ENCODE measurements at regions not wholly inside any gene's neighbourhood (a gene's known extent, or its start where the extent isn't known, plus 50 kb on each side); places are given as distances from the start of the nearest gene placed in this dataset.

DNA sequence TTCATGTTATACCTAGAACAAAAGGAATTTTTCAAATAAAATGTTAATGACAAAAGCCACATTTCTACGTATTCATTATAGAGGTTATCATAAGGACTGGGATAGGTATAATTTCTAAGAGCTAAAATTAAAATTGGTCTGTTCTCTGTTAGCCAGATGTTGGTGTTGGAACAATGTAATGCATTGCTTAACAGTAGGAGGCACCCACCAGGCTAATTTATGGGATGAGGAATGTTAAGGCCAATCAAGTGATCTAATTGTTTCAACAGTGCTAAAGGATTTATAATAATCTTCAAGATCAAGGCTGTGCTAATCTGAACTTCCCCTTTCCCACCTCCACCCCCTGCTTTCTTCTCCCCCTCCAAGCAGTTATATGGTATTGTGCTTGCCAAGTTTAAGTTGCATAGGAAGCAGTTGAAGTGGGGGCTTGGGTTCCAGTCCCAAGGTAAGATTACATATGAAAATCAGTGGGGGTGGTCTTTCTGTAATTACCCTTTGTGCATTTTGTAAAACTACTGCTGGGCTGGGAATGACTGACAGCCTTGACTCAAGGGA is 89.2 kb upstream of the BACH2 start:
- H3K4me3 ChIP-seq (ENCODE audit: low read depth, low read length): no peak overlapping the region
- TF ChIP-seq, protein P1, sequence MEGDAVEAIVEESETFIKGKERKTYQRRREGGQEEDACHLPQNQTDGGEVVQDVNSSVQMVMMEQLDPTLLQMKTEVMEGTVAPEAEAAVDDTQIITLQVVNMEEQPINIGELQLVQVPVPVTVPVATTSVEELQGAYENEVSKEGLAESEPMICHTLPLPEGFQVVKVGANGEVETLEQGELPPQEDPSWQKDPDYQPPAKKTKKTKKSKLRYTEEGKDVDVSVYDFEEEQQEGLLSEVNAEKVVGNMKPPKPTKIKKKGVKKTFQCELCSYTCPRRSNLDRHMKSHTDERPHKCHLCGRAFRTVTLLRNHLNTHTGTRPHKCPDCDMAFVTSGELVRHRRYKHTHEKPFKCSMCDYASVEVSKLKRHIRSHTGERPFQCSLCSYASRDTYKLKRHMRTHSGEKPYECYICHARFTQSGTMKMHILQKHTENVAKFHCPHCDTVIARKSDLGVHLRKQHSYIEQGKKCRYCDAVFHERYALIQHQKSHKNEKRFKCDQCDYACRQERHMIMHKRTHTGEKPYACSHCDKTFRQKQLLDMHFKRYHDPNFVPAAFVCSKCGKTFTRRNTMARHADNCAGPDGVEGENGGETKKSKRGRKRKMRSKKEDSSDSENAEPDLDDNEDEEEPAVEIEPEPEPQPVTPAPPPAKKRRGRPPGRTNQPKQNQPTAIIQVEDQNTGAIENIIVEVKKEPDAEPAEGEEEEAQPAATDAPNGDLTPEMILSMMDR (IDR thresholded peaks at IDR 0.05; ENCODE audit: borderline replicate concordance, insufficient read depth, low read depth, low read length): no peak

DNA sequence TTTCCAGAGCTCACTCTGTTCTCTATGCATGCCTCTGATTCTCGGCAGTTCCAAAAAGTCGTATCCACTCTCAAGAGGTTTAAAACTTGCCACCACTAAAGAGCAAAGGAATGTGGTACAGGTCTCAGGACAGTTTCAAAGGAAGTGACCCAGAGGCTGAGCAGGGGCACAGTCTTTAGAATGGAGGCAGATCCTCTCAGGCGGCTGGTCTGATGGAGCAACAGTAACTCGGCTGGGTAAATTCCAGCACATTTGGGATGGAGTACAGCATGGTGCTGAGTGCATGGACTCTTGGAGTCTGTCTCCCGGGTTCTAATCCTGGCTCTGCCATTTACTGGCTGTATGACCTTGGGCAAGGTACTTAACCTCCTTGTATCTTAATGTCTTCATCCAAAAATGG is 88.1 kb upstream of the BACH2 start:
- TF ChIP-seq, protein P1 (IDR thresholded peaks at IDR 0.05; ENCODE audit: borderline replicate concordance, insufficient read depth, low read depth, low read length): no peak
- H3K4me3 ChIP-seq (ENCODE audit: low read depth, low read length): no peak overlapping the region

DNA sequence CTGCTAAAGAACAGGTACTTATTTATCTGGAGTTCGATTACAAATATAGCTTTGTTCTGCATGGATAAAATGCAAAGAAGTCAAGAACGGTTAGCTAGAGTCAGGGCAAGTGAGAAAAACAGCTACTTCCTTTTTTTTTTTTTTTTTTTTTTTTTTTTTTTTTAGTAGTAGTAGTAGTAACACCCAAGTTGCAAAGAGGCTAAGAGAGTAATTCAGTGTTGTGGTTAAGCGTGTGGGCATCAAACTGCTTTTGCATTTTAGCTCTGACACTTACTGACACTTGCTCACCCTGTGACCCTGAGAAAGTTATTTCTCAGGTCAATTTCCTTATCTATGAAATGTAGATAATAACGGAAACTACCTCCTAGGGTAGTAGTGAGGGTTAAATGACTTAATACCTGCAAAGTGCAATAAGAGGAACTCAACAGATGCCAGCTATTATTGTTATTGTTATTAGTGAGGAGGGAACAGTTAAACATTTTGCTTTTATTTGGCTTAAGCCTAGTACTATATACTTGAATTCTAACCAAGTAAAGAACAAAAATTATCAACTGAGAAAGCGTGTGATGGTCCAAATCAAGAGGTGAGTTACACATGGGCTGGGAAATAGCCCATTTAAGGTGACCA is 86.7 kb upstream of the BACH2 start:
- TF ChIP-seq, protein P1 (IDR thresholded peaks at IDR 0.05; ENCODE audit: borderline replicate concordance, insufficient read depth, low read depth, low read length): no peak
- H3K4me3 ChIP-seq (ENCODE audit: low read depth, low read length): no peak overlapping the region

DNA sequence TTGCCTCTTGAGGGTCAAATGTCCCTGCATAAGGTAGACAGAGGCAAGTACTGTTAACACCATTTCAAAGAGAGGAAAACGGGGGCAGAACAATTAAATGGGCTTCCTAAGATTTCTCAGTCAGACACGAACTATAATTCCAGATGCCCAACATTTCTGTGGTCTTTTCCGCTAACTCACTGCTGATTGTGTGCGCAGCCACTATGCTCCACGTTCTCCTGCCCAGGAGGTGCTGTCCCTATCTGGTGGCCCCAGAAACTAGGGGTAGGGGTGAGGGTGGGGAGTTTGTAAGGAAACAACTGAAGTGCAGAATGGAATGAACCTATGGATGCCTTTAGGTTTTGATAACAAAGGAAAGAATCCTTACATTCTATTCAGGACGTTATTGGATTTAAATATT is 86.1 kb upstream of the BACH2 start:
- no peak overlapping the region for H3K4me3 ChIP-seq (ENCODE audit: low read depth, low read length)
- TF ChIP-seq, protein P1 (IDR thresholded peaks at IDR 0.05; ENCODE audit: borderline replicate concordance, insufficient read depth, low read depth, low read length): no peak

DNA sequence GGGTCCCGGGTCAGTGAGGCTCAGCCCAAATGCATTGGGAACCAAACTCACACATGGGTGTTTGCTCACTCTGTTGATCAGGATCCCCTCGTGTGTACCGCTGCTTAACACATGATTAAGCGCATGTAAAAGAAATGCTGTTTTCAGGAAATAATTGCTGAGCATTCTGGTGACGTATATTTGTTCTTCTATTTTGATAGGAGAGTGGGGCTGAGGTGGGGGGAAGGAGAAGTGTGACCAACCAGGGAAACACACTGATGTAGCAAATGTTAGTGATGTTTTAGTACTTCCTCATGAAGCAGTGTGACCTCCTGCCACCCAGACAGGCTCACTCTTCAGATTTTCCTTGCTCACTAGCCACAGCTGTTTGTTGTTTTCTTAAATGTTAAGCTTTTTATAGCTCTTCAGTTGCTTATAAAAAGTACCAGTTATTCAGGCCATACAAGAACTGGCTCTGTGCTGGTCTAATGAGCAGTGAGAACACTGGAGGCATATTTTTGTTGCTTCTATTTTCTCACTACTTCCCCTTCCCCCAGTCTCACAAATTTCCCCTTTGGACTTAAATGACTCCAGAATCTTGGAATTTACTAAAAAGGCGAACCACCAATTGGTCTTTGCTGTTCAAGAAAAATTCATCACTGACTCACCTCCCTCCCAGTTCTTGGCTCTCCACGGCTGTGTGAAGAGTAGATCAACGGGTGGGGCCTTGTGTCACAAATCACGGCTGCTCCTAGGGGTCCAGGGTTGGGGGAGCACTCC is 79.2 kb upstream of the BACH2 start:
- TF ChIP-seq, protein P1 (IDR thresholded peaks at IDR 0.05; ENCODE audit: borderline replicate concordance, insufficient read depth, low read depth, low read length): no peak
- H3K4me3 ChIP-seq (ENCODE audit: low read depth, low read length): no peak overlapping the region

DNA sequence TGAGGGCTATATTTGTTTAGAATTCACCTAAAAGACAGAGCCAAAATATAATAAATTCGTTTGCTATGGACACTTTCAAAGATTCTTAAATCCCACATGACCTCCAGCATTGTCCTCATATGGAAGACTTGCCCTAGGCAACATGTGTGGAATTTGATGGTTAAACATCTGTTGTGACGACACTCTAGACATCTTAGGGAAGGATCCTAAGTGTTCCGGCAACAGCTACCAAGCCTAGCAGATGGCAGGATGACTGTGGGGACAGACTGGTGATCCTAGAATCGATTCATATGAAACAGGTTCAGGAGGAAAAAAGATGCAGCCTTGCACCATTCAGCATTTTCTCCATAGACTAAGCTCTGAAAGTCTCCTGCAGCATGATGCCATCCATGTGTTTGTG is 77.6 kb upstream of the BACH2 start:
- TF ChIP-seq, protein P1 (IDR thresholded peaks at IDR 0.05; ENCODE audit: borderline replicate concordance, insufficient read depth, low read depth, low read length): no peak
- H3K4me3 ChIP-seq (ENCODE audit: low read depth, low read length): no peak overlapping the region

DNA sequence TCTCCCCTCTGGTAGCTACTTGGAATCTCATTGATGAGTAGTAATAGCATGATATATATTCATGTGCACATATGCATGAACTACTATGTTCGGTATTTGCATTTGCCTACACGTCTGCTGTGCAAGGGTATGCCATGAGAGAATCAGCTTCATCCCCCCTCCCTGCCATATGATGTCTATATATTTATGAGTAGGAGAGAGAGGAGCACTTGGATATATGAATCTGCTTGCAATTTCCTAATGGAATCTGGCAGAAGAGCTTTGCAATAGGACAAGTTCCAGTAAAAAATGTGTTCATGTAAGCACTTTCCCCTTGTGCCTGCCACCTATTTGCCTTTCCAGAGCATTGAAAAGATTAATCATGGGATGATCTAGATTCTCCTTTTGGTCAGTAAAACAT is 76.2 kb upstream of the BACH2 start:
- TF ChIP-seq, protein P1 (IDR thresholded peaks at IDR 0.05; ENCODE audit: borderline replicate concordance, insufficient read depth, low read depth, low read length): no peak
- no peak overlapping the region for H3K4me3 ChIP-seq (ENCODE audit: low read depth, low read length)
